ENCODE measurements at regions not wholly inside any gene's neighbourhood (a gene's known extent, or its start where the extent isn't known, plus 50 kb on each side); places are given as distances from the start of the nearest gene placed in this dataset.
"Not testable (repeated sequence)": the region's sequence is repeated elsewhere in the genome, so short reads cannot be mapped to it uniquely, and the experiment has no call there.

DNA sequence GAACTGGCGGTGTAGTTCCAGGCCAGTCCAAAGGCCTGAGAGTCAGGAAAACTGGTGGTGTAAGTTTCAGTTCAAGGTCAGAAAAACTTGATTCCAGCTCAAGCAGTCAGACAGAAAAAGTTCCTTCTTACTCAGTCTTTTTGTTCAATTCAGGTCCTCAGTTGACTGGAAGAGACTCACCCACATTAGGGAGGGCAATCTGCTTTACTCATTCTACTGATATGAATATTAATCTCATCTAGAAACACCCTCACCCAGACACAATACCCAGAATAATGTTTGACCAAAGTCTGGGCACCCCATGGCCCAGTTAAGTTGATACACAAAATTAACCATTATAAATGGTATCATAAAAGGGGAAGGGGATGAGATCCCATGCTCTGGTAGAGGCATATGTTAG is 50.1 kb upstream of the LTA4H start:
- no peaks in the 10 kb centered on the region for H3K36me3 ChIP-seq
- H3K4me1 ChIP-seq: no peaks in the 10 kb centered on the region
- no peak overlapping the region for H3K4me3 ChIP-seq
- H3K27ac ChIP-seq (replicated peaks): no peak overlapping the region
- no peaks in the 10 kb centered on the region for H3K27me3 ChIP-seq (ENCODE audit: low read depth)
- peaks cover 6% of the 10 kb centered on the region for H3K9me3 ChIP-seq (replicated peaks)
- intact Hi-C loops (cut with micrococcal nuclease): no loop called here
- DNase-seq: no peak
- TF ChIP-seq, protein P1, sequence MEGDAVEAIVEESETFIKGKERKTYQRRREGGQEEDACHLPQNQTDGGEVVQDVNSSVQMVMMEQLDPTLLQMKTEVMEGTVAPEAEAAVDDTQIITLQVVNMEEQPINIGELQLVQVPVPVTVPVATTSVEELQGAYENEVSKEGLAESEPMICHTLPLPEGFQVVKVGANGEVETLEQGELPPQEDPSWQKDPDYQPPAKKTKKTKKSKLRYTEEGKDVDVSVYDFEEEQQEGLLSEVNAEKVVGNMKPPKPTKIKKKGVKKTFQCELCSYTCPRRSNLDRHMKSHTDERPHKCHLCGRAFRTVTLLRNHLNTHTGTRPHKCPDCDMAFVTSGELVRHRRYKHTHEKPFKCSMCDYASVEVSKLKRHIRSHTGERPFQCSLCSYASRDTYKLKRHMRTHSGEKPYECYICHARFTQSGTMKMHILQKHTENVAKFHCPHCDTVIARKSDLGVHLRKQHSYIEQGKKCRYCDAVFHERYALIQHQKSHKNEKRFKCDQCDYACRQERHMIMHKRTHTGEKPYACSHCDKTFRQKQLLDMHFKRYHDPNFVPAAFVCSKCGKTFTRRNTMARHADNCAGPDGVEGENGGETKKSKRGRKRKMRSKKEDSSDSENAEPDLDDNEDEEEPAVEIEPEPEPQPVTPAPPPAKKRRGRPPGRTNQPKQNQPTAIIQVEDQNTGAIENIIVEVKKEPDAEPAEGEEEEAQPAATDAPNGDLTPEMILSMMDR (IDR thresholded peaks at IDR 0.05; ENCODE audit: borderline replicate concordance): no peak

DNA sequence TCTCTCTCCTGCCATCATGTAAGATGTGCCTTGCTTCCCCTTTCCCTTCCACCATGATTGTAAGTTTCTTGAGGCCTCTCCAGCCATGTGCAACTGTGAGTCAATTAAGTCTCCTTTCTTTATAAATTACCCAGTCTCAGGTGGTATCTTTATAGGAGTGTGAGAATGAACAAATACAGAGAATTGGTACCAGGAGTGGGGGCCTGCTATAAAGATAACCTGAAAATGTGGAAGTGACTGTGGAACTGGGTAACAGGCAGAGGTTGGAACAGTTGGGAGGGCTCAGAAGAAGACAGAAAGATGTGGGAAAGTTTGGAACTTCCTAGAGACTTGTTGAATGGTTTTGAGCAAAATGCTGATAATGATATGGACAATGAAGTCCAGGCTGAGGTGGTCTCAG is 50.8 kb upstream of the LTA4H start:
- H3K4me1 ChIP-seq; H3K4me3 ChIP-seq; H3K36me3 ChIP-seq; H3K27me3 ChIP-seq (ENCODE audit: low read depth); intact Hi-C loops (cut with micrococcal nuclease); H3K9me3 ChIP-seq (replicated peaks); DNase-seq; H3K27ac ChIP-seq (replicated peaks): not testable (repeated sequence)

- H3K36me3 ChIP-seq: no peaks in the 10 kb centered on the region
- intact Hi-C loops (cut with micrococcal nuclease): no loop called here
- no peaks in the 10 kb centered on the region for H3K27me3 ChIP-seq (ENCODE audit: low read depth)
- DNase-seq: no peak
- H3K9me3 ChIP-seq (replicated peaks): peaks cover 11% of the 10 kb centered on the region
- peaks cover 19% of the 10 kb centered on the region for H3K4me1 ChIP-seq
- H3K27ac ChIP-seq (replicated peaks): no peak overlapping the region
- no peak overlapping the region for H3K4me3 ChIP-seq
- TF ChIP-seq, protein P1 (IDR thresholded peaks at IDR 0.05; ENCODE audit: borderline replicate concordance): no peak
These were observed 56.4 kb upstream of the LTA4H start for GRCh38 chr12:96091833-96092232.

DNA sequence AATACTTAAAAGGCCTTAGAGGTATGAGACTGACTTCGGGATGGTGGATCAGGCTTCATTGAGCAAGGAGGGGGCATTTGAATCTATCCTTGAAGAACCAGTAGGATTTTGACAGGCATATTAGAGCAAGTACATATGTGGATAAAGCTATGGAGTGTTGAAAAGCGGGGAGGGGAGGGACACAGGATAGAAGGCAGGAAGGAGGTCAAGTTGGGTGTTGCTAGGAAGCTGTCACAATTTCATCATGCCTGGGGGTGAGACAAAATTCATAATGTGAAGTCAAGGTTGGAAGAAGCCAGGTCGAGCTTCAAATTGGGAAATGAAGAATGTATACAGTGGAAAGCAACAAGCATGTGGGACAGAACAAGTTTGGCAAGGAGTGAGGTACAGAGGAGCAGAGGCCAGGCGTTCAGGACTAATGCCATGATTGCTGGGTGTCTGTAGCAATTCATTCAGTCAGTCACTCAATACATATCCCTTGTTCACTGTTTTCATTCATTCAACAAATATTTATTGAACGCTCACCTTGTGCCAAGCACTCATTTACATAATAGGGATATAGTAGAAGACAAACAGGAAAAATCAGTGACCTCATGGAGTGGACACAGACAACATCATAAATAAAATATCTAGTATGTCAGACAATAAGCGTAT is 58.3 kb upstream of the LTA4H start:
- H3K36me3 ChIP-seq: no peaks in the 10 kb centered on the region
- TF ChIP-seq, protein P1 (IDR thresholded peaks at IDR 0.05; ENCODE audit: borderline replicate concordance): no peak
- intact Hi-C loops (cut with micrococcal nuclease): no loop called here

GRCh38 chr12:96094201-96094600 is 58.8 kb upstream of the LTA4H start:
- H3K4me1 ChIP-seq: peaks cover 28% of the 10 kb centered on the region
- intact Hi-C loops (cut with micrococcal nuclease): no loop called here
- H3K36me3 ChIP-seq: no peaks in the 10 kb centered on the region
- peak overlapping the region; percentile 36 for H3K27ac ChIP-seq (replicated peaks)
- DNase-seq: no peak
- no peak overlapping the region for H3K4me3 ChIP-seq
- TF ChIP-seq, protein P1 (IDR thresholded peaks at IDR 0.05; ENCODE audit: borderline replicate concordance): no peak
- peaks cover 11% of the 10 kb centered on the region for H3K9me3 ChIP-seq (replicated peaks)
- no peaks in the 10 kb centered on the region for H3K27me3 ChIP-seq (ENCODE audit: low read depth)

More for the DNA sequence above, 58.3 kb upstream of the LTA4H start:
- Histone ChIP-seq H3K4me1 (peaks cover 23% of the 10 kb centered on the region), H3K27ac (replicated peaks) (peak overlapping the region; percentile 36), H3K9me3 (replicated peaks) (peaks cover 11% of the 10 kb centered on the region), H3K27me3 (ENCODE audit: low read depth) (no peaks in the 10 kb centered on the region), H3K4me3 (no peak overlapping the region)
- no peak for DNase-seq

DNA sequence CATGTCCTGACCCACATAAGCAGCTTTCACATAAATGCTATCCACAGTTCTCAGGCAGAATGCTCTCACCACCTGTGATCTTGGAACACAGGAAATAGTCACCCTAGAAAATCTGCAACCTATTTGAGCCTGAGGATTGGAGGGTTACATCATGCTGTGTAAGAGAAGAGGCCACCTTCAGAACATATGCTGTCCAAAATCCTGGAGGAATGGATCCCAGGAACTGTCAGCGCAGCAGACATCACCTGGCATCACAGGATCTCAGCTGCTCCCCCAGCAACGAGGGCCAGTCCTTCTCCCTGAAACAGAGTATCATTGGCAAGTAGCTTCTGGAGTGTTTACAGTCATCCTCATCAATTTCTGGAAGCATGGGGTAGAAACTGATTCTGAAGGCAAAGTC is 63.2 kb upstream of the LTA4H start:
- Histone ChIP-seq H3K4me3 (no peak overlapping the region), H3K9me3 (replicated peaks) (no peaks in the 10 kb centered on the region), H3K4me1 (peaks cover 51% of the 10 kb centered on the region), H3K36me3 (no peaks in the 10 kb centered on the region), H3K27ac (replicated peaks) (peak overlapping the region; percentile 57), H3K27me3 (ENCODE audit: low read depth) (no peaks in the 10 kb centered on the region)
- intact Hi-C loops (cut with micrococcal nuclease): no loop called here
- TF ChIP-seq, protein P1 (IDR thresholded peaks at IDR 0.05; ENCODE audit: borderline replicate concordance): no peak
- DNase-seq: no peak

Measured in left ventricle myocardium inferior (tissue), 1 donor.